GM23248 (cell line): ENCODE measurements at regions not wholly inside any gene's neighbourhood (a gene's known extent, or its start where the extent isn't known, plus 50 kb on each side); places are given as distances from the start of the nearest gene placed in this dataset.
A peak's percentile ranks its signal among the peaks of the same experiment; 100 is the strongest.

Experiments used
- DNase-seq: peaks from one replicate; pipeline ENCODE4 v3.0.0-alpha.2; 2015
- H2AFZ ChIP-seq: fragments of 200-600 bp; sonication (generic); 2 replicates; pipeline ENCODE4 v1.6.1; 2016; ENCODE audit warnings: antibody characterized with exemption
- H3F3A ChIP-seq: fragments of 200-600 bp; sonication (generic); 2 replicates; pipeline ENCODE4 v1.6.1; 2016; ENCODE audit warnings: mild to moderate bottlenecking, antibody characterized with exemption, mixed run types; ENCODE audit not compliant: insufficient read depth
- H3K27ac ChIP-seq: fragments of 200-600 bp; sonication (generic); 2 replicates; pipeline ENCODE4 v1.5.1; 2016; ENCODE audit warnings: mild to moderate bottlenecking
- H3K27me3 ChIP-seq: fragments of 200-600 bp; sonication (generic); replicated peaks from 2 replicates; pipeline ENCODE4 v1.6.1; 2016; ENCODE audit warnings: mild to moderate bottlenecking; ENCODE audit not compliant: insufficient read depth
- H3K36me3 ChIP-seq: fragments of 200-600 bp; sonication (generic); 2 replicates; pipeline ENCODE4 v1.6.1; 2016; ENCODE audit warnings: low read depth, mild to moderate bottlenecking
- H3K4me1 ChIP-seq: fragments of 200-600 bp; sonication (generic); 2 replicates; pipeline ENCODE4 v1.6.1; 2016; ENCODE audit warnings: mild to moderate bottlenecking; ENCODE audit not compliant: insufficient read depth
- H3K4me2 ChIP-seq: fragments of 200-600 bp; sonication (generic); one replicate; pipeline ENCODE4 v1.6.1; 2016; ENCODE audit warnings: mild to moderate bottlenecking; ENCODE audit not compliant: unreplicated experiment
- H3K4me3 ChIP-seq: fragments of 200-600 bp; sonication (generic); 2 replicates; pipeline ENCODE4 v1.5.1; 2016; ENCODE audit warnings: mild to moderate bottlenecking
- H3K79me2 ChIP-seq: fragments of 200-600 bp; sonication (generic); 2 replicates; pipeline ENCODE4 v1.6.1; 2016; ENCODE audit warnings: mild to moderate bottlenecking; ENCODE audit not compliant: insufficient read depth
- H3K9ac ChIP-seq: fragments of 200-600 bp; sonication (generic); 2 replicates; pipeline ENCODE4 v1.6.1; 2016; ENCODE audit warnings: mild to moderate bottlenecking
- H3K9me2 ChIP-seq: fragments of 200-600 bp; sonication (generic); 2 replicates; pipeline ENCODE4 v1.6.1; 2016; ENCODE audit warnings: mixed run types, mild to moderate bottlenecking, moderate library complexity; ENCODE audit not compliant: insufficient read depth
- H3K9me3 ChIP-seq: fragments of 200-600 bp; sonication (generic); one replicate; pipeline ENCODE4 v1.6.1; 2017; ENCODE audit warnings: low read depth
- H4K20me1 ChIP-seq: fragments of 200-600 bp; sonication (generic); 2 replicates; pipeline ENCODE4 v1.6.0; 2016; ENCODE audit not compliant: insufficient read depth
- EZH2 ChIP-seq: fragments of 200-600 bp; sonication (generic); IDR thresholded peaks from 2 replicates; pipeline ENCODE4 v1.6.1; 2018; ENCODE audit warnings: antibody characterized with exemption, mild to moderate bottlenecking; ENCODE audit not compliant: insufficient read depth, poor library complexity, severe bottlenecking
- EZH2phosphoT487 ChIP-seq: fragments of 200-600 bp; sonication (generic); IDR thresholded peaks from 2 replicates; pipeline ENCODE4 v1.6.1; 2018; ENCODE audit warnings: antibody characterized with exemption, moderate library complexity, mild to moderate bottlenecking, low read depth; ENCODE audit not compliant: insufficient read depth
- WGBS, 2 experiments: methylation state at CpG; one replicate each; pipeline ENCODE4 v1.1.6; 2015 to 2017; ENCODE audit warnings: low lambda C conversion rate in 2 of 2, low coverage in 1 of 2; ENCODE audit errors: missing lambda C conversion rate in 2 of 2; 5-methylcytosine and 5-hydroxymethylcytosine counted together
- in situ Hi-C: fragments of 300-500 bp; cut with MboI; formaldehyde crosslinking; loops from 2 replicates; pipeline ENCODE4 v1.15.0; 2020

DNA sequence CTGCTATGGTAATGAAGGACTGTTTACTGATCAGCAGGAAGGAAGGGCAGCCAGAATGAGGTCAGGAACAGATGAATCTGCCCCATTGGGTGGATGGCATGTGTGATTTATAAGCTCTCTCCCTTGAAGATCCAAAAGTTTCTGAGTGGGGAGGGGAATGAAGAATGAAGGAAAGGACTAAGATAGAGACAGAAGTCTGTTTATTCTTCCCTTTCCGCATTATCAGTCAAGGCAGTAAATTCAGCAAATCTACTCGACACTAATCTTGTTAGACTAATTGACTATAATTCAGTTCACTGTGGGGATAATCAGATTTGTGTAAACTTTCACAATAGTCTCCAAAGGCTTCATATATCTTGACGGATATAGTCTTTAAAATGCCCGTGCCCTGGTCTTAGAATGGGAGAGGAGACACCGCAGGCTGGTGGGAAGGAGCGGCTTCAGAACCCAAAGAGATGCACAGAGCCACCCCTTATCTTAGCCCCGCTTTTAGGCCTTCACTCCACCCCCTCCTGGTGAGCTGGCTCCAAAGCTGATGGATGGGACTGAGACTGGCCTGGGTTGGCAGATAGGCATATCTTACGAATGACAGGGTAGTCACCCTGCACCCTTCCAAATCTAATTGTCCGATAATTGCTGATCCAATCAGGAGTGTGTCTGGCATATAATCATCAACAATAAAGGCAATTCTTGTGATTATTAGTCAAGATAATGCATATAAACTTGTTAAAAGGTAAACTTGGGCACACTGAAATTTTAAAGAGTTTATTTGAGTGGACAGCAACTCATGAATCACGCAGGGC is 76.0 kb upstream of the PPM1J start:
- Histone ChIP-seq H2AFZ (no peak overlapping the region), H3K9me3 (no peaks in the 10 kb centered on the region), H4K20me1 (no peaks in the 10 kb centered on the region), H3K36me3 (no peaks in the 10 kb centered on the region), H3K27ac (no peak overlapping the region), H3K79me2 (no peaks in the 10 kb centered on the region), H3K4me1 (peaks cover 11% of the 10 kb centered on the region), H3K27me3 (no peaks in the 10 kb centered on the region), H3K9ac (no peak overlapping the region), H3K4me3 (no peak overlapping the region), H3K9me2 (no peaks in the 10 kb centered on the region), H3K4me2 (no peak overlapping the region), H3F3A (no peaks in the 10 kb centered on the region; the same call in 1 of the 2 replicates)
- TF ChIP-seq EZH2 (no peak), EZH2phosphoT487 (no peak)
- WGBS, 2 experiments: 59 to 65% methylated on average over 10 of the region's 10 CpGs
- no peak for DNase-seq
- in situ Hi-C loops: no loop called here

- TF ChIP-seq EZH2phosphoT487 (no peak), EZH2 (no peak)
- peak; percentile 76 for DNase-seq
- no peaks in the 10 kb centered on the region; the same call in 1 of the 2 replicates for H3F3A ChIP-seq
These were observed 73.4 kb upstream of the PPM1J start for GRCh38 chr1:112788561-112788960.

DNA sequence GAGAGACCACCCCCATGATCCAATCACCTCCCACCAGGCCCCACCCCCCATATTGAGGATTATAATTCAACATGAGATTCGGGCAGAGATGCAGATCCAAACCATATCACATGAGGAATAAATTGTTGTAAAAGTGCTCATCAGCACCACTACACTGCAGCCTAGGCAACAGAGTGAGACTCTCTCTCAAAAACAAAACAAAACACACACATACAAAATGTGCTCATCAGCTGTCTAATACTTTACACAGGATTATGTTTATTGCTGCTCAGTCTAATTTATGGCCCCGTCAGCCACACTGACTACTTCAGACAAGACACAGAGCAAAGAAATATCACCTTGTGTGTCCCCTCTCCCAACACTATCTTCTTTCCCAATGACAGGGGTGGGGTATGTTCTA is 72.9 kb upstream of the PPM1J start:
- H4K20me1 ChIP-seq: no peaks in the 10 kb centered on the region
- no peak overlapping the region for H3K4me2 ChIP-seq
- no peaks in the 10 kb centered on the region for H3K36me3 ChIP-seq
- 36 to 39% methylated on average over 2 of the region's 2 CpGs for WGBS, 2 experiments
- in situ Hi-C loops: no loop called here
- H3K9me2 ChIP-seq: no peaks in the 10 kb centered on the region
- TF ChIP-seq EZH2phosphoT487 (no peak), EZH2 (no peak)
- H2AFZ ChIP-seq: no peak overlapping the region
- no peaks in the 10 kb centered on the region for H3K79me2 ChIP-seq
- no peaks in the 10 kb centered on the region; the same call in 1 of the 2 replicates for H3F3A ChIP-seq
- no peak overlapping the region for H3K4me3 ChIP-seq
- no peaks in the 10 kb centered on the region for H3K27me3 ChIP-seq
- DNase-seq: peak; percentile 19
- no peaks in the 10 kb centered on the region for H3K9me3 ChIP-seq
- no peak overlapping the region for H3K9ac ChIP-seq
- peaks cover 11% of the 10 kb centered on the region for H3K4me1 ChIP-seq
- H3K27ac ChIP-seq: no peak overlapping the region

More at GRCh38 chr1:112788561-112788960, 73.4 kb upstream of the PPM1J start:
- no peaks in the 10 kb centered on the region for H3K36me3 ChIP-seq
- H3K4me1 ChIP-seq: peaks cover 11% of the 10 kb centered on the region
- H3K4me3 ChIP-seq: no peak overlapping the region
- no peaks in the 10 kb centered on the region for H3K9me3 ChIP-seq
- H3K9me2 ChIP-seq: no peaks in the 10 kb centered on the region
- no peaks in the 10 kb centered on the region for H4K20me1 ChIP-seq
- no peaks in the 10 kb centered on the region for H3K79me2 ChIP-seq
- no peak overlapping the region for H2AFZ ChIP-seq
- in situ Hi-C loops: no loop called here
- H3K9ac ChIP-seq: no peak overlapping the region
- no peak overlapping the region for H3K27ac ChIP-seq
- H3K27me3 ChIP-seq: no peaks in the 10 kb centered on the region
- no peak overlapping the region for H3K4me2 ChIP-seq

DNA sequence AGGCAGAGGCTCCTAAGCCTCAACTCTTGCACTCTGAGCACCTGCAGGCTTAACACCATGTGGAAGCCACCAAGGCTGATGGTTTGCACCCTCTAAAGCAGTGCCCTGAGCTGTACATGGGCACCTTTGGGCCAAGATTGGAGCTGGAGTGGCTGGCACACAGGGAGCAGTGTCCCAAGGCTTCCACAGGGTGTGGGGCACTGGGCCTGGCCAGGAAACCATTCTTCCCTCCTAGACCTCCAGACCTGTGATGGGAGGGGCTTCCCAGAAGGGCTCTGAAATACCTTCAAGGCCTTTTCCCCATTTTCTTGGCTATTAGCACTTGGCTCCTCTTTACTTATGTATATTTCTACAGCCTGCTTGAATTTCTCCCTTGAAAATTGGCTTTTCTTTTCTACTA is 67.9 kb upstream of the PPM1J start:
- H3K27me3 ChIP-seq: no peaks in the 10 kb centered on the region
- H3K4me2 ChIP-seq: no peak overlapping the region
- no peaks in the 10 kb centered on the region for H3K36me3 ChIP-seq
- no peak overlapping the region for H3K4me3 ChIP-seq
- H3K4me1 ChIP-seq: no peaks in the 10 kb centered on the region
- TF ChIP-seq EZH2: no peak
- TF ChIP-seq EZH2phosphoT487: no peak
- H3K9ac ChIP-seq: no peak overlapping the region
- H3K9me3 ChIP-seq: no peaks in the 10 kb centered on the region
- H3K27ac ChIP-seq: no peak overlapping the region
- H4K20me1 ChIP-seq: no peaks in the 10 kb centered on the region
- H2AFZ ChIP-seq: no peak overlapping the region
- no peaks in the 10 kb centered on the region for H3K79me2 ChIP-seq
- in situ Hi-C loops: no loop called here
- H3K9me2 ChIP-seq: no peaks in the 10 kb centered on the region
- no peak for DNase-seq
- no peaks in the 10 kb centered on the region; the same call in 1 of the 2 replicates for H3F3A ChIP-seq
